COLO829 (cell line): ENCODE measurements at regions not wholly inside any gene's neighbourhood (a gene's known extent, or its start where the extent isn't known, plus 50 kb on each side); places are given as distances from the start of the nearest gene placed in this dataset.

Experiments used
- DNase-seq: peaks from one replicate; pipeline ENCODE4 v3.0.0; 2012; ENCODE audit warnings: low spot score

GRCh38 chr15:47652328-47652727 is 65.0 kb upstream of the SEMA6D start:
- no peak for DNase-seq

GRCh38 chr15:47652844-47653243 is 64.5 kb upstream of the SEMA6D start:
- DNase-seq: no peak

GRCh38 chr15:47661661-47662180 is 55.6 kb upstream of the SEMA6D start:
- no peak for DNase-seq

- no peak for DNase-seq
Measured at GRCh38 chr15:47663101-47663500, 54.2 kb upstream of the SEMA6D start.
